GM12878 (cell line): ENCODE measurements at regions not wholly inside any gene's neighbourhood (a gene's known extent, or its start where the extent isn't known, plus 50 kb on each side); places are given as distances from the start of the nearest gene placed in this dataset.

Source experiments
- ATAC-seq: fragments of 200-7000 bp; cut with Tn5 transposase; 3 replicates; pipeline ENCODE4 v1.9.1; 2020; ENCODE audit warnings: mild to moderate bottlenecking, moderate library complexity
- BruUV-seq: library from RNA; stranded (reverse); fragments of 400-500 nt; replicated peaks from 2 replicates; lab custom pipeline; 2021; lab: Mats Ljungman, UMichigan
- CTCF ChIA-PET: fragments of 300-600 bp; sonication (Branson Sonifier 250); formaldehyde crosslinking; extraction: SDS; loops from one replicate; lab custom pipeline; 2021; ENCODE audit warnings: inconsistent platforms; lab: Yijun Ruan, JAX
- POLR2A ChIA-PET: fragments of 350-600 bp; formaldehyde crosslinking; extraction: SDS; loops from one replicate; lab custom pipeline; 2021; ENCODE audit warnings: inconsistent platforms; lab: Charles Lee
- RAD21 ChIA-PET: fragments of 300-600 bp; sonication (Branson Sonifier 250); formaldehyde crosslinking; loops from one replicate; lab custom pipeline; 2023; ENCODE audit warnings: antibody characterized with exemption; ENCODE audit not compliant: unreplicated experiment; lab: Charles Lee
- SMC1A ChIA-PET: fragments of 300-600 bp; sonication (Branson Sonifier 250); formaldehyde crosslinking; loops from one replicate; lab custom pipeline; 2023; ENCODE audit not compliant: unreplicated experiment, uncharacterized antibody; lab: Charles Lee
- DNase-seq: peaks from one replicate; pipeline ENCODE4 v3.0.0-alpha.2; 2011; ENCODE audit warnings: low read depth, low spot score
- FAIRE-seq: peaks from 3 replicates; lab custom pipeline; 2011; peaks lifted over from hg19 to GRCh38; lab: Jason Lieb, UNC
- H2AFZ ChIP-seq: 2 replicates; pipeline ENCODE4 v1.6.0; 2011; ENCODE audit warnings: low read depth, low read length, control low read depth; ENCODE audit not compliant: control insufficient read depth
- H3K27ac ChIP-seq: 2 replicates; pipeline ENCODE4 v1.5.1; 2011; ENCODE audit warnings: control low read depth; ENCODE audit not compliant: control insufficient read depth, insufficient read depth
- H3K27me3 ChIP-seq, 2 experiments: replicated peaks in 1 of 2; 2 replicates each; pipeline versions ENCODE4 v1.6.0 to v1.6.1; 2011; ENCODE audit warnings: low read length in 1 of 2; ENCODE audit not compliant: control insufficient read depth in 2 of 2, insufficient read depth in 2 of 2
- H3K36me3 ChIP-seq, 2 experiments: 2 replicates each; pipeline ENCODE4 v1.5.1; 2011; ENCODE audit warnings: low read length in 1 of 2; ENCODE audit not compliant: control insufficient read depth in 2 of 2, insufficient read depth in 2 of 2
- H3K4me1 ChIP-seq: 2 replicates; pipeline ENCODE4 v1.6.1; 2011; ENCODE audit warnings: mild to moderate bottlenecking, low read length, moderate library complexity, mixed read lengths; ENCODE audit not compliant: control insufficient read depth, insufficient read depth
- H3K4me2 ChIP-seq: 2 replicates; pipeline ENCODE4 v1.6.0; 2011; ENCODE audit warnings: control low read depth; ENCODE audit not compliant: control insufficient read depth, insufficient read depth
- H3K4me3 ChIP-seq: fragments of 200-600 bp; sonication (generic); 2 replicates; pipeline ENCODE4 v1.5.1; 2016
- H3K79me2 ChIP-seq: 2 replicates; pipeline ENCODE4 v1.6.0; 2011; ENCODE audit warnings: low read length; ENCODE audit not compliant: control insufficient read depth, insufficient read depth
- H3K9ac ChIP-seq: 2 replicates; pipeline ENCODE4 v1.8.0; 2011; ENCODE audit warnings: low read length, control low read depth, mixed read lengths; ENCODE audit not compliant: control insufficient read depth, insufficient read depth
- H3K9me3 ChIP-seq: replicated peaks from 3 replicates; pipeline ENCODE4 v1.5.1; 2011; ENCODE audit warnings: mild to moderate bottlenecking, low read length; ENCODE audit not compliant: control insufficient read depth, insufficient read depth
- H4K20me1 ChIP-seq: 2 replicates; pipeline ENCODE4 v1.6.0; 2011; ENCODE audit not compliant: control insufficient read depth, insufficient read depth
- CREM ChIP-seq: IDR thresholded peaks from 2 replicates; pipeline ENCODE4 v1.6.1; 2014; ENCODE audit warnings: antibody characterized with exemption, low read depth
- EGR1 ChIP-seq, 2 experiments: IDR thresholded peaks; 1 replicate in 1 of 2; 2 replicates in 1 of 2; pipeline ENCODE4 v1.6.1; 2011 to 2012; ENCODE audit warnings: low read depth in 2 of 2, low read length in 2 of 2, borderline replicate concordance in 1 of 2, mild to moderate bottlenecking in 1 of 2, moderate library complexity in 1 of 2
- EZH2 ChIP-seq: IDR thresholded peaks from 2 replicates; pipeline ENCODE4 v1.6.1; 2012; ENCODE audit warnings: low read depth, mild to moderate bottlenecking, control low read depth, inconsistent platforms, low read length, borderline replicate concordance; ENCODE audit not compliant: control insufficient read depth
- FOS ChIP-seq: IDR thresholded peaks from 3 replicates; pipeline ENCODE4 v1.6.1; 2011; ENCODE audit warnings: borderline replicate concordance; ENCODE audit not compliant: insufficient read length; ENCODE audit errors: extremely low read depth
- FOXK2 ChIP-seq: fragments of 450-650 bp; IDR thresholded peaks from 2 replicates; pipeline ENCODE4 v1.6.1; 2017; ENCODE audit warnings: mild to moderate bottlenecking, moderate library complexity
- NFYB ChIP-seq: IDR thresholded peaks from 2 replicates; pipeline ENCODE4 v1.6.1; 2011; ENCODE audit warnings: low read depth, mild to moderate bottlenecking, low read length, improper control_type of control experiment, moderate library complexity; ENCODE audit not compliant: insufficient read depth
- RAD51 ChIP-seq: fragments of 450-650 bp; IDR thresholded peaks from 2 replicates; pipeline ENCODE4 v1.6.1; 2016; ENCODE audit warnings: moderate library complexity, mild to moderate bottlenecking, inconsistent platforms
- SIN3A ChIP-seq: IDR thresholded peaks from 2 replicates; pipeline ENCODE4 v1.6.1; 2012; ENCODE audit warnings: low read depth, low read length, improper control_type of control experiment
- SPI1 ChIP-seq: IDR thresholded peaks from 2 replicates; pipeline ENCODE4 v1.6.1; 2011; ENCODE audit warnings: low read depth, mild to moderate bottlenecking, low read length, moderate library complexity, borderline replicate concordance; ENCODE audit not compliant: insufficient read depth
- ZNF622 ChIP-seq: fragments of 450-650 bp; IDR thresholded peaks from 2 replicates; pipeline ENCODE4 v1.6.1; 2017; ENCODE audit warnings: mild to moderate bottlenecking, inconsistent platforms
- ZZZ3 ChIP-seq: IDR thresholded peaks from 2 replicates; pipeline ENCODE4 v1.6.1; 2011; ENCODE audit warnings: low read depth; ENCODE audit not compliant: control insufficient read depth, insufficient read length
- in situ Hi-C: fragments of 300-500 bp; cut with MboI; formaldehyde crosslinking; loops from 9 replicates; pipeline ENCODE4 v1.14.3; 2018; ENCODE audit warnings: mixed read lengths
- intact Hi-C: fragments of 100-400 bp; cut with micrococcal nuclease; formaldehyde crosslinking; loops from one replicate; pipeline ENCODE4 v1.14.2; 2022; ENCODE audit not compliant: unreplicated experiment
- TF ChIP-seq, protein P1 (sequence below): IDR thresholded peaks from 2 replicates; pipeline ENCODE4 v1.6.1; 2012; ENCODE audit warnings: improper control_type of control experiment, low read depth, low read length; ENCODE audit not compliant: insufficient replicate concordance

DNA sequence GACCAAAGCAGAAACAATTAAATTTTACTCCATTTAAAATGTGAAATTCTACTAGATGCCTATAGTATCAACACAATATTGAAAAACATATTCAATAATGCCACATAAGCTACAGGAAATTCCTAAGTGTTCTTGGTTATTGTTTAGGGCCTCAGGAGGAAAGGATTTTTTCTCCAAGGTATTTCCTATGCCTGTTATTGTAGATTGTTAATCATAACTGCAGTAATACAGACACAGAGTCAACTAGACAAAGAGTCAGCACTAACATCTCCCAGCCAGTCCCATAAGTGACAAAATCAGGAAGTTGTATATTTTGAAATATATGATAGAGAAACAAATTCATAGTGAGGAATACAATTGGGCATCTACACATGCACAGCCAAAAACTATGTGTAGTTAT is 782.7 kb upstream of the KIF2B start (continued):
- no peak for TF ChIP-seq EZH2
- TF ChIP-seq, protein P1, sequence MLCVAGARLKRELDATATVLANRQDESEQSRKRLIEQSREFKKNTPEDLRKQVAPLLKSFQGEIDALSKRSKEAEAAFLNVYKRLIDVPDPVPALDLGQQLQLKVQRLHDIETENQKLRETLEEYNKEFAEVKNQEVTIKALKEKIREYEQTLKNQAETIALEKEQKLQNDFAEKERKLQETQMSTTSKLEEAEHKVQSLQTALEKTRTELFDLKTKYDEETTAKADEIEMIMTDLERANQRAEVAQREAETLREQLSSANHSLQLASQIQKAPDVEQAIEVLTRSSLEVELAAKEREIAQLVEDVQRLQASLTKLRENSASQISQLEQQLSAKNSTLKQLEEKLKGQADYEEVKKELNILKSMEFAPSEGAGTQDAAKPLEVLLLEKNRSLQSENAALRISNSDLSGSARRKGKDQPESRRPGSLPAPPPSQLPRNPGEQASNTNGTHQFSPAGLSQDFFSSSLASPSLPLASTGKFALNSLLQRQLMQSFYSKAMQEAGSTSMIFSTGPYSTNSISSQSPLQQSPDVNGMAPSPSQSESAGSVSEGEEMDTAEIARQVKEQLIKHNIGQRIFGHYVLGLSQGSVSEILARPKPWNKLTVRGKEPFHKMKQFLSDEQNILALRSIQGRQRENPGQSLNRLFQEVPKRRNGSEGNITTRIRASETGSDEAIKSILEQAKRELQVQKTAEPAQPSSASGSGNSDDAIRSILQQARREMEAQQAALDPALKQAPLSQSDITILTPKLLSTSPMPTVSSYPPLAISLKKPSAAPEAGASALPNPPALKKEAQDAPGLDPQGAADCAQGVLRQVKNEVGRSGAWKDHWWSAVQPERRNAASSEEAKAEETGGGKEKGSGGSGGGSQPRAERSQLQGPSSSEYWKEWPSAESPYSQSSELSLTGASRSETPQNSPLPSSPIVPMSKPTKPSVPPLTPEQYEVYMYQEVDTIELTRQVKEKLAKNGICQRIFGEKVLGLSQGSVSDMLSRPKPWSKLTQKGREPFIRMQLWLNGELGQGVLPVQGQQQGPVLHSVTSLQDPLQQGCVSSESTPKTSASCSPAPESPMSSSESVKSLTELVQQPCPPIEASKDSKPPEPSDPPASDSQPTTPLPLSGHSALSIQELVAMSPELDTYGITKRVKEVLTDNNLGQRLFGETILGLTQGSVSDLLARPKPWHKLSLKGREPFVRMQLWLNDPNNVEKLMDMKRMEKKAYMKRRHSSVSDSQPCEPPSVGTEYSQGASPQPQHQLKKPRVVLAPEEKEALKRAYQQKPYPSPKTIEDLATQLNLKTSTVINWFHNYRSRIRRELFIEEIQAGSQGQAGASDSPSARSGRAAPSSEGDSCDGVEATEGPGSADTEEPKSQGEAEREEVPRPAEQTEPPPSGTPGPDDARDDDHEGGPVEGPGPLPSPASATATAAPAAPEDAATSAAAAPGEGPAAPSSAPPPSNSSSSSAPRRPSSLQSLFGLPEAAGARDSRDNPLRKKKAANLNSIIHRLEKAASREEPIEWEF: no peak

DNA sequence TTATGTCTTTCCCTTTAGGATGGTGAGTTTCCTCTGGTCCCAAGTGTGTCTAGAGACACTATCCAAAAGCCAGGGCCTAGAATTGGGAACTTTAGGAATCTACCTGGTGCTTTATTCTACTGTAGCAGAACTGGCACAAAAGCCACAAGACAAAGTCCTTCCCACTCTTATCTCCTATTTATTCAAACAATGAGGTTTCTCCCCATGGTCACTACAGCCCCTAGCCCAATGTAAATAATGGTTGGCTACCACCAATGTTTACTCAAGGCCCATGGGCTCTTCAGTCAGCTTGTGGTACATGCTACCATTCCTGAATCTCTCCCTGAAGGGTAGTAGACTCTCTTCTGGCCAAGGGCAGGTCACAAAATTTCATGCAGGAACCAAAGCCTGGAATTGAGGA is 789.4 kb upstream of the KIF2B start:
- in situ Hi-C loops: no loop called here
- no peaks in the 10 kb centered on the region for H3K36me3 ChIP-seq
- no peak overlapping the region for H2AFZ ChIP-seq
- no peak for DNase-seq
- ChIA-PET SMC1A (no interaction called here), POLR2A (no interaction called here), CTCF (interaction anchor here (1.4 kb wide), 1 partner anchor 1860 kb away, joined by 3 read pairs; no protein-coding TSS in a partner anchor), RAD21 (no interaction called here)
- H3K4me2 ChIP-seq: no peak overlapping the region
- no peaks in the 10 kb centered on the region for H3K27me3 ChIP-seq
- no peaks in the 10 kb centered on the region for H3K4me1 ChIP-seq
- no peak overlapping the region for H3K27ac ChIP-seq
- no peak overlapping the region for H3K4me3 ChIP-seq
- intact Hi-C loops: no loop called here
- H4K20me1 ChIP-seq: no peaks in the 10 kb centered on the region
- no peaks in the 10 kb centered on the region for H3K9me3 ChIP-seq
- no peak for FAIRE-seq
- no peak overlapping the region for H3K9ac ChIP-seq
- H3K79me2 ChIP-seq: no peaks in the 10 kb centered on the region
- ATAC-seq: no peak
- no TSS peak for BruUV-seq
- TF ChIP-seq FOXK2 (no peak), CREM (no peak), ZNF622 (no peak), SIN3A (no peak), RAD51 (no peak), SPI1 (no peak), EGR1 (IDR thresholded peaks at IDR 0.05; ENCODE audit: borderline replicate concordance in 1 of 2, low read depth in 2 of 2, low read length in 2 of 2) (no peak), NFYB (no peak), FOS (no peak), ZZZ3 (no peak)
